ES-I3 (cell line): ENCODE measurements at regions not wholly inside any gene's neighbourhood (a gene's known extent, or its start where the extent isn't known, plus 50 kb on each side); places are given as distances from the start of the nearest gene placed in this dataset.

Experiments used
- H3K36me3 ChIP-seq: 2 replicates; pipeline ENCODE4 v1.6.1; 2013; ENCODE audit warnings: mild to moderate bottlenecking, low read length, control low read depth, moderate library complexity; ENCODE audit not compliant: insufficient read depth
- H3K4me1 ChIP-seq: 2 replicates; pipeline ENCODE4 v1.6.1; 2013; ENCODE audit warnings: mild to moderate bottlenecking, control low read depth, low read length; ENCODE audit not compliant: insufficient read depth
- H3K9ac ChIP-seq: 2 replicates; pipeline ENCODE4 v1.6.1; 2013; ENCODE audit warnings: low read depth, mild to moderate bottlenecking, low read length, moderate library complexity
- H3K9me3 ChIP-seq: 2 replicates; pipeline ENCODE4 v1.6.1; 2013; ENCODE audit warnings: mild to moderate bottlenecking, low read length, moderate library complexity; ENCODE audit not compliant: control insufficient read depth, insufficient read depth

DNA sequence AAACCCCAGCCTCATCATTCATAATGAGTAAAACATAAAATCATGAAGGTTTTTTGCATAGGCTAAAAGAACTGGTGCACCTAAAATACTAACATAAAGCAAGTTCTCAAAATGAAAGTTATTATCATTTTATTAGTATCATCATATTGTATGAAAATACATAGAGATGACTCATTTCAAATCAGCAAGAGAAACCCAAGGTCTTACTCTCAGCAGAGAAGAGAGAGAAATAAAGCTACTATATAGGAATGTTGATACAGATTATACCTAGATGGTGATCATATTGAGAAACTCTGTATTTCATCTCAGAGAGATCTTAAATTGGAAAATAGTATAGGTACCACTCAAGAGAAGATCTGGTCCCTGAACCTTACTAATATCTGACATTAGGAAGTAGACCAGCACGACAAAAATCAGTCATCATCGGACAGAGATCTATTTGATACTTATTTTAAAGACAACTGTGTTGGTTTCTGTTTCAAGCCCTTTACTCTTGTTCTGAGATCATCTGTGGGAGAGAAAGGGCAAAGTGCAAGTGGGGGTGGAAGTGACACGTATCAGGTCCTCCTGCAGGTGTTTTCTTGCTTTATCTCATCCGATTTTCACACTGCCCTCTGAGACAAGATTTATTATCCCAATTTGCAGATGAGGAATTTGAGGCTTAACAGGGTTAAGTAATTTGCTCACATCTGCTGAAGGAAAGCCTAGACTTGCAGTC, 532.3 kb downstream of the MAFB start:
- H3K36me3 ChIP-seq: no peaks in the 10 kb centered on the region
- H3K4me1 ChIP-seq: no peaks in the 10 kb centered on the region
- no peaks in the 10 kb centered on the region for H3K9me3 ChIP-seq
- H3K9ac ChIP-seq: no peak overlapping the region

DNA sequence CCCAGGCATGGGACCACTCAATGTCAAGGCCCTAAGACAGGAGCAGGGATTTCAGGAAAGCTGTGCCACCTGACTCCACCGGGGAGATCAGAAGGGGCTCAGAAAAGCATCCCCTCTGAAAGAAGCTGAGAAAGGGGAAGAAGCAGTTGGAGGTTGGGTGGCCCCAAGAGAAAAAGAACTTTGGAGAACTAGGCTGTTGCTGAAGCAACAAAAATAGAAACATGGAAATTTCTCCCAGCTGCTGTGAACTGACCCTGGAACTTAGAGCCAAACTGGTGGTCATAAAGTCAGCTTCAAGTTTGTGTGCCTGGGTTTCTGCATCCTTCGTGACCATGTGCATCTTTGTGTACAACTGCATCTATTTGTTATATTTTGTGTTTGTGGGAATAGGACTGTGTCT, 534.5 kb downstream of the MAFB start:
- Histone ChIP-seq H3K9ac (no peak overlapping the region), H3K9me3 (no peaks in the 10 kb centered on the region), H3K36me3 (no peaks in the 10 kb centered on the region; the same call in 1 of the 2 replicates), H3K4me1 (no peaks in the 10 kb centered on the region)

DNA sequence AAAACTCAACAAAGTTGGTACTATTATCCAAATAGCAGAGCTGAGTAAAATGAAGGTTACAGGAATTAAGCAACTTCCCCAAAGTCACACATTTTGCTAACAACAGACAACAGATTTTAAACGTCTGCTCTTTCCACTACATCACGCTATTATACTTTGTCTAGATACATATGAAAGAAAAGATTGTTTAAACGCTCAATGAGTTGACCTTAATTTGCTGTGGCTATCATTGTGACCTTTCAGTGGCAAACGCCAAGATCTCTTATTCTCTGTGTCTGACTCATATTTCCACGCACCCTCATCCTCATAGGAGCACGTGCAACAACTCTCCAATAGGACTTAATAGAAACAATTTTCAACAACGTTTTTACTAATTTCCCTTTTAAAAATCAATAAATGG, 540.1 kb downstream of the MAFB start:
- Histone ChIP-seq H3K9ac (no peak overlapping the region), H3K4me1 (no peaks in the 10 kb centered on the region), H3K36me3 (no peaks in the 10 kb centered on the region; the same call in 1 of the 2 replicates), H3K9me3 (no peaks in the 10 kb centered on the region)

DNA sequence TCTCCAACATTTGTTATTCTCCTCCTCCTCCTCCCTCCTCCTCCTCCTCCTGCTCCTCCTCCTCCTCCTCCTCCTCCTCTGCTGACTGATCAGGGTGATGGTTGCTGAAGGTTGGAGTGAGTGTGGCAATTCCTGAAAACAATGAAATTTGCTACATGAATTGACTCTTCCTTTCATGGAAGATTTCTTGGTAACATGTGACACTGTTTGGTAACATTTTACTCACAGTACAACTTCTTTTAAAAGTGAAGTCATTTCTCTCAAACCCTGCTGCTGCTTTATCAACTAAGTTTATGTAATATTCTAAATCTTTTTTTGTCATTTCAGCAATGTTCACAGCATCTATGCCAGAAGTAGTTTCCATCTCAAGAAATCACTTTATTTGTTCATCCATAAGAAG, 543.0 kb downstream of the MAFB start:
- H3K9me3 ChIP-seq: no peaks in the 10 kb centered on the region
- H3K9ac ChIP-seq: no peak overlapping the region
- no peaks in the 10 kb centered on the region; the same call in 1 of the 2 replicates for H3K36me3 ChIP-seq
- H3K4me1 ChIP-seq: no peaks in the 10 kb centered on the region

DNA sequence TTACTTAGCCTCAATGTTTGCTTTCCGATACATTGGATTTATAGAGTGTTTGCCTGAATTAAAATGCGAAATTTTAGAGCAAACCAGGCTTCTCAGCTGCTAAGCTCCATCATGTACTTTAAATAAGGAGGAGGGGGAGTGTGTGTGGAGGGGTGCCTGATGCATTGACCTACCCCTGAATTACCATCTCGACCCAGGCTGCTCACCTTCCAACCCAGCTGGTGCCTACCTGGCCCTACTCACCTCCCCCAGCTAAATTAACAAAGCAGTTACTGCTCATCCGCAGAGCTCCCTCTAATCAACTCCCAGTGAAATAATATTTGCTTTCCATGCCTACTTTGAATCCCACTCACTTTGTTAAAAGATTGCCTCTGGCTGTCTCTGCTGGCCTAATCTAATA, 544.5 kb downstream of the MAFB start:
- no peaks in the 10 kb centered on the region for H3K4me1 ChIP-seq
- no peak overlapping the region for H3K9ac ChIP-seq
- no peaks in the 10 kb centered on the region for H3K9me3 ChIP-seq
- H3K36me3 ChIP-seq: no peaks in the 10 kb centered on the region; the same call in 1 of the 2 replicates

DNA sequence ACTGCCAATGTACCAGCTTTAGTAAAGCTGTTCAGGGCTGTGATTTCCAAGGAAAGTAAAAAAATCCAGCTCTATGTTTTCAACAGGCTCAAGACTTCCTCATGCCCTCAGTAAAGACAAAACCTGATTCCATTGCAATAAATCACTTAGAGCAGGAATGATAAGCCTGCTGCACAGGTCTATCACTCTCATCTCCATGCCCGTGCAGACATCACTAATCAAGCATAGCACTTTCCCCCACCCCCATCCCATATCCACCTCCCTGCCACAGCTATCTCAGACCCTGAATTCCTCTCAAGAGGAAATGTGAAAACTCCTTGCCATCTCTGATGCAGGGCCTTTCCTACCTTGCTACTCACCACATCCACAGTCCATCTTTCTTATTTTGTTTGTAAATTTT, 554.9 kb downstream of the MAFB start:
- Histone ChIP-seq H3K9me3 (peaks cover 4% of the 10 kb centered on the region; the same call in 1 of the 2 replicates), H3K9ac (no peak overlapping the region), H3K36me3 (peaks cover 2% of the 10 kb centered on the region; the same call in 1 of the 2 replicates), H3K4me1 (no peaks in the 10 kb centered on the region)

DNA sequence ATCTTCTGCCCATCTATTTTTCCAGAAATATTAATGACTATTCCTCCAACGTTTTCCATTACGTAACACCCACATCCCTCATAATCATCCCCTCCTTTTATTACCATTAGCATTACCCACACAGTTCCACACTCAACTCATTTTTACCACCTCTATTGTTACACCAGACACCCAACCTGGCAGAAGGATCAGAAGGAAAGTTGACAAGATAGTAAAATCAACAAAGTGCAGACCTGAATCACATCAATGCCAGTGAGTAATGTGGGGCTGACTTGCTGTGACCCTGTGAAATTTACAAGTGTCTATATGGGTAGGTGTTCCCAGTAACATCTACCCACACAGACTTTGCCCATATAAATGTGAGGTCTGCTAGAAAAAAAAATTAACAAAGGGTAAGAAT, 568.2 kb downstream of the MAFB start:
- Histone ChIP-seq H3K9me3 (no peaks in the 10 kb centered on the region), H3K36me3 (no peaks in the 10 kb centered on the region; the same call in 1 of the 2 replicates), H3K9ac (no peak overlapping the region), H3K4me1 (no peaks in the 10 kb centered on the region)

DNA sequence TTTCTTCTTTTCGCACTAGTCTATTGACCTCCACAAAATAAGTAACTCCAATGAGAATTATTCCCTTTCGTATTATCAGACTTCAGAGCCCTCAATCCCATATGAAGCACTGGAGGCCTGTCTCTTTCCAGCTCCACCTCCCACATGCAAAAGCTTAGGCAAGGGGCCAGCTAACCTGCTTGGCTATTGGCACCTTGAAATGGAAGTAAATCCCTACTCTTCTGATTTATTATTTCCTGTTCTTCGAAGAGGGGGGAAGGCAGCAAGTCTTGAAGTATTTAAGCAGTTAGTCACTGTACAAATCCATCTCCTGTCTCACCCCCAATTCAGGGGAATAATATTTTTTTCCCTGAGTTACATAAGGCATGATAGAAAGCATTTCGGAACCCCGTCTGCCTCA, 577.8 kb downstream of the MAFB start:
- Histone ChIP-seq H3K4me1 (peaks cover 6% of the 10 kb centered on the region; the same call in 1 of the 2 replicates), H3K9me3 (no peaks in the 10 kb centered on the region), H3K9ac (no peak overlapping the region), H3K36me3 (peaks cover 8% of the 10 kb centered on the region)

DNA sequence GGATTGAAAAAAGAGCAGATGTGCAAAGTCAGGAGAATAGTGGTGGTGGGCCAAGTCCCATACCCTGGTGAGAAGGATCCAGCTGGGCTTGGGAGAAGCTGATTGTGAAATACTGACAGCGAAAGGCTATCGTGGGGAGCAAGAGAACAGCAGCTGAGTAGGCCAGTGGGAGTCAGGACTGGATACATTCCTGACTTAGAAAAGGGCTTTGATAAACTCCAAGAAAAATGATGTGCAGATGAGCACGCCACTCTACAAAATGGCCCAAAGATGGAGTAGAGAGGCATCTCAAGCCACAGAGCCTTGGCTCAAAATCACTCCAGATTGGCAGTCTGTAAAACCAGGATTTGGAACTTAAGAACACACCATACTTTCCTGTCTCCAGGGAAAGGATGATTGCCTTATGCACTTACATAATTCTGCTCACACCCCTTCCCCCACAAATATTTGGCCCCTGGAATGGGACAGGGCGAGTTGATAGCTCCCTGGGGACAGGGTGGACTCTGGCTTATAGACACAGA, 578.7 kb downstream of the MAFB start:
- peaks cover 8% of the 10 kb centered on the region for H3K36me3 ChIP-seq
- H3K9ac ChIP-seq: no peak overlapping the region
- no peaks in the 10 kb centered on the region for H3K9me3 ChIP-seq
- H3K4me1 ChIP-seq: peaks cover 6% of the 10 kb centered on the region; the same call in 1 of the 2 replicates

DNA sequence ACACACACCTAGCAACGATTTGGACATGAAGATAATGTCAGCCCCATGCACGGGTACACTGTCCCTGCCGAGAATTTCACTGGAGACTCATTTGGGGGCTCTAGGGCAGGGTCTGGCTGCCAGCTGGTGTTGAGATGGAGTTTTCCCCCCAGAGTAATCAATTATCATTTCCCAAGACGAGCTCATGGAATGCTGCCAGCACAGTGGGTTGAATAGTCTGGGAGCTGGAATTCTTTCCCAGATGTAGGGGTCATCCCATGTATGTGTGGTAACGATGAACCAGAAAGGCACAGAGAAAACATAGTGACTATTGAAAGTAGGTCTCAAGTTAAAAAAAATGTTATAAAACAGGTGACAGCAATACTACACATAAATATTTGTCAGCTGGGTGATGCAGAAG, 579.9 kb downstream of the MAFB start:
- peaks cover 8% of the 10 kb centered on the region for H3K36me3 ChIP-seq
- no peak overlapping the region for H3K9ac ChIP-seq
- no peaks in the 10 kb centered on the region for H3K4me1 ChIP-seq
- H3K9me3 ChIP-seq: no peaks in the 10 kb centered on the region

DNA sequence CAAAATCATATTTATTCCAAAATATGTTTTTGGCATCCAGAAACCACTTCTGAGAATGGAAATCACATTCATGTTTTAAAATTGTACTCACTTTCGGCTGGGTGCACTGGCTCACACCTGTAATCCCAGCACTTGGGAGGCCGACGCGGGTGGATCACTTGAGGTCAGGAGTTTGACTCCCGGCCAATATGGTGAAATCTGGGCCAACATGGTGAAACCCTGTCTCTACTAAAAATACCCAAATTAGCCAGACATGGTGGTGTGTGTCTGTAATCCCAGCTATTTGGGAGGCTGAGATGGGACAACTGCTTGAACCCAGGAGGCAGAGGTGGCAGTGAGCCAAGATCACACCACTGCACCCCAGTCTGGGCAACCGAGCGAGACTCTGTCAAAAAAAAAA, 580.7 kb downstream of the MAFB start:
- Histone ChIP-seq H3K9me3 (no peaks in the 10 kb centered on the region), H3K36me3 (peaks cover 8% of the 10 kb centered on the region), H3K9ac (no peak overlapping the region), H3K4me1 (no peaks in the 10 kb centered on the region)

DNA sequence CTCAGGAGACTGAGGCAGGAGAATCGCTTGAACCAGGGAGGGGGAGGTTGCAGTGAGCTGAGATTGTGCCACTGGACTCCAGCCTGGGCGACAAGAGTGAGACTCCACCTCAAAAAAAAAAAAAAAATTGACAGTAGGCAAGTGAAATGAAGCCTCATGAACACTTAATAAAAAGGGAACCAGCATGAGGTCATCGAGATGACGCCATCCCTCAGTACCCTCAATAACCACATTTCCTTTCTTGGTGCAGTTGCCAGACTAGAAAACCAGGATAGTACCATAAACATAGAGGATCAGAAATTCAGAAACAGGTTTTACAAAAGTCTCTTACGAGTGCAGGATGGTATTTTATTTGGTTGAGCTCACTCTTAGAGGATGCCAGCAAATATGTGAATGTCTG, 584.1 kb downstream of the MAFB start:
- H3K36me3 ChIP-seq: peaks cover 5% of the 10 kb centered on the region
- H3K4me1 ChIP-seq: no peaks in the 10 kb centered on the region
- no peaks in the 10 kb centered on the region for H3K9me3 ChIP-seq
- no peak overlapping the region for H3K9ac ChIP-seq

DNA sequence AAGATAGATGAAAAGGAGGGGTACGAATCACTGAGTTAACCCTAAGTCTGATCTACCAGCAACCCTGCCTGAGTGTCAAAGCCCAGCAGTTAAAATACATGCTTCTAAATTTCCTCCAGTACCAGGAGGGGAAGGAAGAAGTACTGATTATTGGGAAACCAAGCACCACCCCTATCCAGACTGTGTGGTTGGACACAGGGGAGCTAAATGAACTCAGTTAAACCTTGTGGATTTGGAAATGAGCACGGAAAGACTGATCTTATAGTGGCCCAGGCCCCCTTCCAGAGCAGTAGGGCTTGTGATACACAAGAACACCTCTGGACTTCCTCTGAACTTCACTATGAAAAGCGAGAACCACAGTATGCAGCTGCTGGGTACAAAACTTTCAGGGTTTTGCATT, 585.6 kb downstream of the MAFB start:
- Histone ChIP-seq H3K36me3 (peaks cover 5% of the 10 kb centered on the region), H3K4me1 (no peaks in the 10 kb centered on the region), H3K9me3 (no peaks in the 10 kb centered on the region), H3K9ac (no peak overlapping the region)

DNA sequence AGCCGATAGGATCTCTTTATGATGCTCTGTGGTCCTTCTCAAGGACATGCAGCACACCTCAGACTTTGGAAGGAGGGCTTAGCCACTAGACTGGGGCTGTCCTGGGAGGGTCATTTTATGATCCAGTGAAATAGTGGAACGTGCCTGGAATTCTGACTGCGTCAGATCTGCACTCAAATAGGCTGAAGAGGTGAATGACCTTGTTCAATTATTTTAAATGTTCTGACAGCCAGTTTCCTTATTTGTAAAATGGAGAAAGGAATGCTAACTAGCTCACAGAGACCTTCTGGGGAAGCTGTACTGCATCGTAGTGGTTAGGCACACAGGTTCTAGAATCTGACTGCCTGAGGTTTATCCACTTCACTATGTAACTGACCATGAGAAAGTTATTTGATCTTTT, 587.5 kb downstream of the MAFB start:
- Histone ChIP-seq H3K36me3 (no peaks in the 10 kb centered on the region), H3K4me1 (no peaks in the 10 kb centered on the region), H3K9ac (no peak overlapping the region), H3K9me3 (no peaks in the 10 kb centered on the region)

DNA sequence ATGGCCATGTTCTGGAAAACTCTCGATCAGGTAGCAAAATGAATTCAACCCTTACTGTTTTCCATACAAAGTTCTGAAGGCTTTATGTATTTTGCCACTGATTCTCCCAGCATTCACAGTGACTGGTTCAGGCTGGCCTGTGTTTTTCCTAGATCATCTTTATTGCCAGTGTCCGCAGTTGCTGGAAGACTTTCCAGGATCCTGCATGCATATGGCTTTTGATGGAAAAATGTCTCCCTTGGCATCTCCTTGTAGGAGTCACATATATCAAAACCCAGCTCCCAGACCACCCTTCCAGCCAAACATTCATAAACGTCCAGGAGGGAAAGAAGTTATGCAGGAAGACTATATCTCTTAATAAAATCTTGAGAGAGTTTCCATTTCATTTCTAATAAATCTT, 588.8 kb downstream of the MAFB start:
- H3K36me3 ChIP-seq: no peaks in the 10 kb centered on the region
- H3K4me1 ChIP-seq: no peaks in the 10 kb centered on the region
- no peak overlapping the region for H3K9ac ChIP-seq
- no peaks in the 10 kb centered on the region for H3K9me3 ChIP-seq
